NCI-H345 (cell line): ENCODE measurements at regions not wholly inside any gene's neighbourhood (a gene's known extent, or its start where the extent isn't known, plus 50 kb on each side); places are given as distances from the start of the nearest gene placed in this dataset.
A peak's percentile ranks its signal among the peaks of the same experiment; 100 is the strongest.

Experiments
- DNase-seq: peaks from one replicate; lab custom pipeline; 2025; lab: John Stamatoyannopoulos, UW

DNA sequence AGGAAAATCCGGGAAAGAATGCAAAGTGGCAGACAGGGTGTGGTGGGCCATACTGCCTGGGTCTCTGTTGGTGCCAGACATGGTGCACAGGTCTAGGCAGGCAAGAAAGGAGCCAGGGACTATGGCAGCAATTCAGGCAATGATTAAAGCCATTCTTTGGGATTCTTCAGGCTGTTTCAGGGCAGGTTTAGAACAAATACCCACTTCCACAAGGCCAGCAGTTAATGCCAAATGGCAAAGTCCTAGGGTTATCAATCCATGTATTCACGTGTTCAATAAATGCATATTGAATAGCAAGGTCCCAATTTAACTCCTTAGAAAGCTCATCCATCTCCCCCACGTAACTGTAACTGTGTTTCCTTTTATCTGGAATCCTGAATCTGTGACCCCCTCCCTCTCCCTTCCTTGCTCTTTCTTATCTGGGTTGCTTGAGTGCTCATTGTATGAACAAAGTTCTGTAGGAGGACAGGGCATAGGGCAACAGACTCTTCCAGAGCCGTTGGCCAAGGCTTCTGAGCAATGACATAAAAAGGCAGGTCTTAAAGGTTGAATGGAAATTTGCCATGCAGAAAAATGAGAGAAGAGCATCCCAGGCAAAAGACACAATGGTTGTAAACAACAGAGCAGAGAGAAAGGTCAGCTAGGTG, 146.8 kb upstream of the KLHL29 start:
- no peak for DNase-seq

DNA sequence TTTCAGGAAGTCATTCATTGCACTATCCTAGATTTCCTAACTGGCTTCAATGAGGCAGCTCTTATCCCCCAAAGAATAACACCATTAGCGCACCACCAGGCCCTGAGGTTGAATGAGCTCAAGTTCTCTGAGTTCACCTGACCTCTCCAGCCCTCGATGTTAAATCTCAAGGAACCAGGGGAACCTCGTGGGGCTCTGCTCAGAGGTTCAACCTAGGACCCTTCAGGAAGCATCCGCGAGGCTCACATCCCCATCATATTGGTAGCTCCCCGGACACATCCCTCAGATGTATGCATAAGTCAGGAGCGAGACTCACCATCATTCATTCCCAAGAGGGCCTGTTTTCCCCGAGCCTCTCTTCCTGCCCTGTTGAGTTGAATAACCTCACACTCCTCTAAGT, 145.6 kb upstream of the KLHL29 start:
- DNase-seq: no peak

DNA sequence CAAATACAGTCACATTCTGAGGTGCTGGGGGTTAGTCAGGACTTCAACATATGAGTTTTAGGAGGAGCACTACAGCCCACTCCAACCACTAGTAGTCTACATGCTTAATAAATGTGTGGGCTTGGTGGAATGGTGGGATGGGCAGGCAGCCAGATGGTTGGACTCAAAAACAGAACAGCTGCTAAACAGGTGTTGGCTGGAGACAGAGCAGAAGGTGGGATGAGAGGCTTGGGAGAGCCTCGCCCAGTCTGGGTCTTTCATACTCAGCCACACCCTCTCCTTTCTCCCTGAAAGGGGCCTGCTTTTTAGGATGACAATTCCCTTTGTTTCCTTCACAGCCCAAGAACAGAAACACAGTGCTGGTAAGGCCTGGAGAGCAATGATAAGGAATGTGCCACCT, 143.9 kb upstream of the KLHL29 start:
- peak; percentile 52 for DNase-seq

DNA sequence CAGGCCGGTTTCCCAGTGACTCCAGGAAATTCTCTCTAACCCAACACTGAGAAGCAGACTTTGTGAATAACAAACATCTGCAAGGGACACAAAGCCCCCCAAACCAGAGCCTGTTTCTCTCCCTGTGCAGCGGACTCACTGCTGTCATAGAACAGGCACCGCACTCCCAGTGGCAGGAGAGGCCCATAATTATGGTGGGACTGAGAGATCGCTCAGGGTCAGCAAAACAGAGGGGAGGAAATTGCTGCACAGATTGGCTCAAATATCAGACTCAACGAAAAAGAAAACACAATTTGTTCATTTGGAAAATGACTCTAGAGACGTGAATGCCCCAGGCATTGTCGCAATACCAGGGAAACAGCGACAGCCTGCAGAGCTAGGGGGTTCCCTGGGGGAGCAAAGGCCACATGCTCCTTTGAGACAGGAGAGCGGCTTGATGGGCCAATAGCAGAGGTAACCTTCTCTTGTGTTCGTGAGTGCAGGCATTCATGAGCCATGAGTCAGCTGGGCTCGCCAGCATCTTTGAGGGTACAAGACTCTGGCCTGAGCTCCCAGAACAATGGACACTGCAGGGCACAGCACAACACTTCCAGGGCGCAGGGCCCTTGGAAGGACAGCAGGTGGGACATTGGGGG, 143.3 kb upstream of the KLHL29 start:
- no peak for DNase-seq

DNA sequence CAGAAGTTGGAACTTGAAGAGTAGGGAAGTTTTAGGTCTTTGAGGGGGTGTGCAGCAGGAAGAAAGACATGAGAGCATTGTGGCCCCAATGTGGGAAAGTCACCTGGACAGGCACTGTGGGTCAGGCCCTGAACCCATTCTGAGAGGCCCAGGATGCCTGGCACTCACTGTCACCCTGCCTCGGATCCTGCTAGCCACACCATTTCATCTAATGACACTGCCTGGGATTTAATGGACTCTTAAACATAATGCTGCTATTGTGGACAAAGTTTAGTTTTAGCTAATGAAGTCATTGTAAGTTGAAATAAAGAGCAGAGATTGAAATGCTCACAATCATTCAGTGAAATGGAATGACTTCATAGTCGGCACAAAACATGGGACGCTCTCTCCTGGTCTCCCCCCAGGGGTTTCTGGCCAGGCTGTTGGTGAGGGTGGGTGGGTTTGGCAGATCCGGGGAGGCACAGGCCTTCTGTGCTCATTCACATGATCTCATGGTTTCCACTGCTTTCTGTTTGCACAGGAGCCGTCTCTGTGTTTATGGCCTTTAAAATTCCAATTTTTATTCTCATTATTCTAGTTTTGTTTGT, 141.8 kb upstream of the KLHL29 start:
- DNase-seq: no peak

DNA sequence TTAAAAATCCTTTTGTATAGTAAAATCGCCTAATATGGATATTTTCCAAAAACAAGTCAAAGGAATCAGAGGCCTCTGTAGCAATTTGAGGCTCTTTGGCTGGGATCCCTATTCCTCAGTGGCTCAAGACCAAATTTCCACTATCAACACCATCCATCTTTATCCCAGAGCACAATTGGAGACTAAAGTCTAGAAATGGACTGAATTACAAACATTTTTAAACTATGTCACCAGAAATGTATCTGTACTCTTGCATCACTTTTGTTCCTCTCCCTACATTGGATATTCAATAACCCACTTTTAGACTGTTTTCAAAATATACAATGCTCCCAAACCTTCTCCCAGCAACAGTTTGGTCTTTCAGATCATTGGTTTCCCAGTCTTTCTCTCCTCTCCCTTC, 140.4 kb upstream of the KLHL29 start:
- no peak for DNase-seq

DNA sequence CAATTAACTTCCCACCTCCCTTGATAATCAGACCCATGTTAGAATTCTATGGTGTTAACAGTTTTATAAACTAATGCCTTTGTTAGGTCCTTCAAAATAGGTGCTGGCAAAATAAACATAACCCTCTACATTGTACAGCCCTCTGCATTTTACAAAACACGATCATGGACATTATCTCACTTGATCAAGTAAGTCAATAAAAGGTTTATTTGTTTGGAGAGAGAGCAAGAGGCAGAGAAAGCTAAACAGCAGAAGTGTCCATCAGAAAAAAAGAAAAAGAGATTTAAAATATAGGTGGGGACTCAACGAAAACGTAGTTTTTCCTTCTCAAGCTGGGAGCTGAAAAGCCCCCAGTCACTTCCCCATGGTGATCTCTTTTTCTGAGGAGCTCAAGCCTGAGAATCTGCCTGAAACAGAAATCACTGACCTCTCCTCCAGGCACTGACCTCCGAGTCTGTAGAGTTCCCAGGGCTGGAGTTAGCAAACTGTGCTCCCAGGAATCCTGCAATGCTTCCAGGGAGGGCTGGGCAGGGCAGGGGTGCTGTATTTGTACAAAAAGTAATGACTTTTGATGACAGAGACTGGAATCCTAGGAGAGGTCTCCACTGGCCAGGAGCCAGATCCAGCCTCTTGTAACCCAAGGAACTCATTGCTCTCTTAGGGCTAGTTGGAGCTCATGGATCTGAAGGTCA, 137.8 kb upstream of the KLHL29 start:
- DNase-seq: peak; percentile 11

DNA sequence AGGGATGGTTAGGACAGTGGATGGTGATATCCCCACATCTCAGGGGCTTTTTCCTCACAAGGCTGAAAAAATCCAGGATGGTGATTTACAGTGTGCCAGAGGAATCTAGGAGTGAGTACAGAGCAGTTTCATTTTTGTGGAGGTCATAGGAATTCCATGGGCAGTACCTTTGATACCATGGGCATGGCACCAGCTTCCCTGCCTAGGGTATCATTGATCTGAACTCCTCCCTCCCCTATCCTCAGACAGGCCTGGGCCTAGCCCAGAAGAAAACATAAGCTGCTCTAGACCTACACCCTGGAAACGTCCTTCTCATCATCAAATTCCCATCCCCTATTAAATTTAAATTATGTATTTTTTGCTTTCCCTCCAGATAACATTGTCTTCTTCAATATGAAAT, 136.3 kb upstream of the KLHL29 start:
- DNase-seq: no peak

DNA sequence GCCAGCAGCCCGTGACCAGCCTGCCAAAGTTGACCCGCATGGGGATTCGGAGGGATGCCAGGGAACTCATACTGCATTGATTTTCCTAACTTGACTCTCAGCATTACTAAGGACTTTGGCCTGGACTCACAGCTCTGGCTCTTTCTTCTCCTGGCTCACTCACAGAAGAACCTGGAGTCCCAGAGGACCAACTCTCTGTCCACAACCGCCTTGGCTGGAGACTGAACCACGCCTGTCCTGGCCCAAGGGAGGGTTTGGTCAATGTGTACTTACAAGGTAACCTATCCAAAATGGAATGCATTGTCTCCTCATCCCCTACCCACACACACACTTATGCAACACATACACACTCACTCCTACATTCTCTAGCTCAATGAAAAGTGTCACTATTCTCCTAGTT, 135.6 kb upstream of the KLHL29 start:
- DNase-seq: no peak

DNA sequence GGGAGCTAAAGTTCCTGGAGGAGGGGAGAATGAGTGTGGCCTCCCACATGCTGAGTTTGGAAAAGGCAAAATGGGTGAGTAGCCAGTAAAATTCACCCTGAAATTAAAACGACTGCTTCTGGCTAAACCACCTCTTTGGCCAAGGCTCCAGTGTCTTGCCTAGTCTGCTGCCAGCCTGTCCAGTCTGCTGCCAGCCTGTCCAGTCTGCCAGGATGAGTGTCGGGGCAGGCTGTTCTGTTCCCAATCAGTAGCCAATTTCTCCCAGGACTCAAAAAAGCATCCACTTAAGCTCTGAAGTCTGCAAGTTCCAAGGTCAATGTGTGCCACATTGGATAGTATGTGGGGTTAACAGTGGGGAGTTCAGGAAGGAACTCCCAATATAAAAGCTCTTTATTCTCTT, 134.6 kb upstream of the KLHL29 start:
- no peak for DNase-seq

DNA sequence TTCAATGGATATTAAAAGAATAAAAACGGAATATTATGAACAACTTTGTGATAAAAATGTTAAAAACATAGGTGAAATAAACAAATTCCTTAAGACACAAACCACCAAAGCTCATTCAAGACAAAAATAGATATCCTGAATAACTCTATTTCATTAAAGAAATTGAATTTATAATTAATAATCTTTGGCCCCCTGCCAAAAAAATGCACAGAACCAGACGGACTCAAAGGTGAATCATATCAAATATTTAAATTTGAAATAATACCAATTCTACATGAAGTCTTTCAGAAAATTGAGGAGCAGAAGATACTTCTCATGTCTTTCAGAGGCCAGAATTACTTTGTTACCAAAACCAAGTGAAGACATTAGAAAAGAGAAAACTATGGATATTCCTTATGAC, 128.3 kb upstream of the KLHL29 start:
- DNase-seq: no peak

DNA sequence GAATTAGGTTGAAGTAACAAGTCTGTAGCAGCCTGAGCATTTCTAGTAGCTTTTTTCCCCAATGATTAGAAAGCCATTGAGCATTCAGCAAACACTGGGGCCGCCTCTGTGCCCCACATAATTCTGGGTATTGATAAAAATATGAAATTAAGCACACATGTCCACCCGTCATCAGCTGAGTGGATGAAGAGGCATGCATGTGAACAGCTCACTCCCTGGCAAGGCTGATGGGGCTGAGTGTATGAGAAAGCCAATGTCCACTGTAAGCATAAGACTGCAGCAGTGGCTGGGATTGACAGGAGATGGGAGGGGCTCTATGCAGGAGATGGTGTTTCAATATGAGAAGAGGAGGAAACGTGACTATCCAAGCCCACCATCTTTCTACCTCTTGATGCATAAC, 124.4 kb upstream of the KLHL29 start:
- no peak for DNase-seq

DNA sequence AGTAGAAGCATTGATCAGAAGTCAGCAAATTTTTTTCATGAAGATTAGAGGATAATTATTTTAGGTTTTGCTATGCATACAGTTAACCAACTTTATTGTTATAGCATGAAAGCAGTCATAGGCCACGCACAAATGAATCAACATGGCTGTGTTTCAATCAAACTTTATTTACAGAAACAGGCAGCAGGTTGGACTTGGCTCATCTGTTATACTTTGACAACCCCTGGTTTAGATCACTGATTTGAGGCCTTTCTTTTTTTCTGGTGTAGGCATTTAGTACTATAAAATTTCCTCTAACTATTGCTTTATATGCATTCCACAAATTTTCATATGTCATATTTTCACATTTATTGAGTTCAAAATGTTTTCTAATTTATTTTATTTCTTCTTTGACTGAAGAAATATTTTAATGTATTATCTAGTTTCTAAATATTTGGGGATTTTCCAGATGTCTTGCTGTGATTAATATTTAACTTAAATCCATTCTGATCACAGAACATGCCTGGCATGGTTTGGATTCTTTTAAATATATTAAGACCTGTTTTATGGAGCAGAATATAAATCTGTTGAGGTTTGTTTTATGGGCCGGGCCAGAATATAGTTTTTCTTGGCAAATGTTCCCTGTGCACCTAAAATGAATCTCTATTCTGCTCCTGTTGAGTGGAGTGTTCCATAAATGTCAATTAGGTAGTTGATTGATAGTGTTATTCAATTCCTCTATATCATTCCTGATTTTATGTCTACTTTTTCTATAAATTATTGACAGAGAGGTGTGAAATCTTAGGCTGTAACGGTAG, 116.3 kb upstream of the KLHL29 start:
- no peak for DNase-seq

DNA sequence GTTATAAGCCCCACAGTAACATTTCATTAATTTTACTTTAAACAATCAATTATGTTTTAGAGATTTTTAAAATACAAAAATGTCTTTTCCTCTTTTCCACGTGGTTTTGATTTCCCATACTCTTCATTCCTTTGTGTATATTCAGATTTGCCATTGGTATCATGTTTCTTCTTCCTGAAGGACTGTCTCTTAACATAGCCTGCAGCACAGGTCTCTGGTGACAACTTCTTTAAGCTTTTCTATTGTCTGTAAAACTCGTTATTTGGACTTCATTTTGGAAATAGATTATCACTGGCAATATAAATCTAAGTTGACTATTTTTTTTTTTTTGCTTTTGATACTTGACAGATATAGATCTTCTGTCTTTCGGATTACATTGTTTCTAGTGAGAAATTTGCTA, 115.2 kb upstream of the KLHL29 start:
- DNase-seq: no peak

DNA sequence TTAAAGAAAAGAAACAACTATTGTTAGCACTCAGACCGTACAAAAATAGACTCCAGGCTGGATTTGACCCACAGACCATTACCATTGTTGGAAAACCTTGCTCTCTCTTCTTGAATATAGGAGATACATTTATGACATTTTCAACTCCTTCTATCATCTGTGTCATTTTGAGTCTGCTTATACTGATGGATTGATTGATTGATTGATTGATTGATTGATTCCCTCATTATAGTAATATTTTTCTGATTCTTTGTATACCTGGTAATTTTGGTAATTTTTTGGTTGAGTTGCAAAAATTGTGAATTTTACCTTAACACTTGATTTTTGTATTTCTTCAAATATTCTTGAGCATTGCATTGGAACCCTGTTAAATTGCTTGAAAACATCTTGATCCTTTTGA, 114.2 kb upstream of the KLHL29 start:
- DNase-seq: no peak

DNA sequence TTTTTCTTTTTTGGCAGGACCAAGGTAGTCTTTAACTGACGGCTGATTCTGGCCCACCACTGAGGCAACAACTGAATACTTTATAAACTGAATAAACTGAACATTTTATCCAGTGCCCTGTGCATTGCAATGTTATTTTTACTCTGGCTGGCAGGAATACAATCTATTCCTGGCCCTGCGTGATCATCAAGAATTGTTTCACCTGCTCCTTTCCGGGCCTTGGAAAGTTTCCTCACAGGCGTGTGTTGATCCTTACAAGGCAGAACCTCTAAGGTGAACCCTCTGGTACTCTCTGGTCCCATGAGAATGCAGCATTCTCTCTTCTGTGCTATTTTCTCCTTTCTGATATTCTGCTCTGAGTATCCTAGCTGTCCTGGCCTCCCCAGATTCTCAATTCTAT, 113.7 kb upstream of the KLHL29 start:
- no peak for DNase-seq

DNA sequence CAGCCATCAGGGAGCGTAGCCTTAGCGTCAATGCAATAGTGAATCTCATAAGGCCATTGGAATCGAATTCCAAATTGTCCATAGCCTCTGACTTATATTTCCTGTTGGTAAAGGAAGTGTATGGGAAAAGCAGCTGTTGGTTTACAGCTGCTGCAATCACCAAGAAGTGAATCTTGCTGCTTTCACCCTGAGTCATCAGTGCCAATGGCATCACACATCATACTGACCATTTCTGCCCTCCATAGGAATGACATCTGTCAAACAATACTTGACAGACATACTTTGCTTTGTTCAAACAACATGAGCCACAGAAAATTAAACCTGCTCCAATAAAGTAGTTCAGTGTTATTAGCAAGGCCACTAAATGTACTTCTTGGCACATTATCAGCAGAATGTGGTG, 111.2 kb upstream of the KLHL29 start:
- no peak for DNase-seq

DNA sequence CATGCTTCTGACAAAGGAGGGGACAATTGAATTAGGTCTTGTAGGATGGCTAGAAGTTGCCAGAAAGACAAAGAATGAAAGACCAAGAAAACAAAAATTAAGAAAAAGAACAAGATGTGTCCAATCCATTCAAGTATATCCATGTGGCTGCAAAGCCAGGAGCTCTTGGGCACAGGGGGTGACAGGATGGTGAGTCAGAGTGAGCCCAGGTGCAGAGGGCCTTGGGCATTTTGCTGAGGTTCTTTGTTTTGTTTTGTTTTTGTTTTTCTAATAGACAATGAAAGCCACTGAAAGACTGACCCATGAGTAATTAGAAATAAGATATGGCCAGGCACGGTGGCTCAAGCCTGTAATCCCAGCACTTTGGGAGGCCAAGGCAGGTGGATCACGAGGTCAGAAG, 104.6 kb upstream of the KLHL29 start:
- DNase-seq: no peak

DNA sequence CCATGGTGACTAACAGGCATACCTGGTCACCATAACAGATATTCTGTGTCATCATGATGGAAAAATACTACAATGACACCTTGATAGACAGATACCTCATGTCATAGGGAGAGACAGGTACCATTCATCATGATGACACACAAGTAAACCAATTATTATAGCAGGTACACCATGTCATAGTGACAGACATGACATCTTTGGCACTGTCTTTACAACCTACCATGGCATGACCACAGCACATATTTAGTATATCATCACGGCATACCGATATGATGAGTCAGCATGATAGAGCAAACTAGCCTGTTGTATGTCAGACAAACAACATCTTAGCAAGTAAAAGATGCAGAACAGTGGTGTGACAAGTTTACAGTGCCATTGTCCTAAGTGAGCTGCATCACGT, 101.3 kb upstream of the KLHL29 start:
- no peak for DNase-seq

DNA sequence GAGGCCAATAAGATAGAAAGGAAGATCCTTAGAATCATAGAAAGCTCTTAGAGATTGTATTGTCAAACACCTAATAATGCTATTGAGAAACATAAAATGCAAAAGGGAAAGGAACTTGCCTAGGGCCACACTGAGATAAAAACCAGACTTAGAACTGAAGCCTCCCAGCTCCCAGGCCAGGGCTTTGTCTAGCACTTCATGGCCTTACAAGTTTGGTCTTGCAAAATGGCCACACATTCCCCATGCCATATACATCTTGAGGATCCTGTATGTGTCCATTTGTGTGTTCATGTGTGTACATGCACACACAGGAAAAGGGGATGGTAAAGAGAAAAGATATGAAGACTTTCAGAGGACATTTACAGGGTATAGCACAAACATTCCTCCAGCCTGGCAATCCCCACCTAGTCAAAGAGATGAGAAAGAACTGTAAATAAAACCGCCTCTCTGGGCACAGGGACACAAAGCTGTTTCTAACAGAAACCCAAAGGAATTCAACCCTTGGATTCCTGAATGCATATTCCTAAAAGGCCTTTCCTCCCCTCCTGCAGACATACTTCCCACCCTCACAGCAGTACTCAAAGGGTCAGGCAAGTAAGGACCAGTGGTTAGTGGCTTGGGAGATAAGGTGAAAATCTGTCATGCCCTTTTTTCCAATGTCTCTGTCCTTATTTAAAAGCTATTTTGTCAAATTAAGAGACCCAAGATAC, 99.7 kb upstream of the KLHL29 start:
- DNase-seq: no peak

DNA sequence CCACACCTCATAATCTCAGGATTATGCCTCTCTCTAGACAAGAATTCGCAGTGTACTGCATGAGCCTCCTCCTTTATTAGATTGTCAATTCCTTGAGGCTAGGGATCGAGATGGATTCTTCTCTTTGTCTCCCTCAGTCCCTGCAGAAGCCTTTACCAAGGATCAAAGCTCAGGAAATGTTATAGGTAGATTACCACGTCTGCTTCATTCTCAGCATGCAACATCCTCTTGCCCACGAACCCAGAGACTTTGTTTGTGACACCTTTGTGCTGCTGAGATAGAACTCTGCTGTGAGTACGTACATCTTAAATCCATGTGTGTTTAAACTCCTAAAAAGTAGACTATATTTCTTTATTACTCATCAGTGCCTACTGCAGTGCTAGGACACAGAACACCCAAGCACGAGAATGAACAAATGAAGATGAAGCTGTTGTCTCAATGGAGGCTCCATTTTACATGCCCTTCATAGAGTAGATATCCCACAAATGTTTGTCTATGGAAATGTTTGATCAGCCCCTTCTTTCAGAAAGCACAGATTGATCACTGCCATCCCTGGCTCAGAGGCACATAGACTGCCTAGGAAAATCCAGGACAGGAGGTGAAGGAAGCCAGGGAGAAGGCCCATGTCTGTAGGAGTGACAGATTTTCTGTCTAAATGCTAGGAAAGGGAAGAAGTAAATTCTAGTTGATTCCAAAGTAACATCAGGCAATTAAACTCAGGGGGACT, 98.8 kb upstream of the KLHL29 start:
- no peak for DNase-seq
